Epidermal melanocyte (primary cell): ENCODE measurements at regions not wholly inside any gene's neighbourhood (a gene's known extent, or its start where the extent isn't known, plus 50 kb on each side); places are given as distances from the start of the nearest gene placed in this dataset.

Experiments
- DNase-seq: peaks from one replicate; pipeline ENCODE4 v3.0.0; 2011; ENCODE audit warnings: low spot score; ENCODE audit not compliant: insufficient read length

GRCh38 chr9:106419829-106420228 lies 443.1 kb upstream of the ZNF462 start:
- DNase-seq = no peak

DNA sequence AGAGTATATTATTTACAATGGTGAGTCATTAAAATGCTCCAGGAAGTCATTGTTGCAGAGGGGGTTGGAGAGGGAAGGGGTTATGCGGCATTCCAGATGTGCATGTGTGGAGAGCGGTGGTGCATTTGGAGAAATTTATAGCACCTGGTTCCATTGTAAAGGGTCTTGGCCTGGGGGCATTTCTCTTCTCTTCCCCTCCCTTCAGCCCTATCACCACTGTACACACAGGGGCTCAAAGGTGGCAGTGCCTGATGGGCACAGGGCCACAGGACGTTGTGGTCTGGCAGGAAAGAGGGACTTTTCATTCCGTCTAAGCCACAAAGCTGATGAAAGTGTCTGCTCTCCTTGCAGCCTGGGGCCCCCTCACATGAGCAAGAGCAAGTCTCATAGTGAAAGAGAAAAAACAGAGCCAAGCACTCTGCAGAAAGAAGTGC lies 442.4 kb upstream of the ZNF462 start:
- DNase-seq = no peak

- no peak for DNase-seq
These were observed 441.2 kb upstream of the ZNF462 start for GRCh38 chr9:106421772-106422171.

DNA sequence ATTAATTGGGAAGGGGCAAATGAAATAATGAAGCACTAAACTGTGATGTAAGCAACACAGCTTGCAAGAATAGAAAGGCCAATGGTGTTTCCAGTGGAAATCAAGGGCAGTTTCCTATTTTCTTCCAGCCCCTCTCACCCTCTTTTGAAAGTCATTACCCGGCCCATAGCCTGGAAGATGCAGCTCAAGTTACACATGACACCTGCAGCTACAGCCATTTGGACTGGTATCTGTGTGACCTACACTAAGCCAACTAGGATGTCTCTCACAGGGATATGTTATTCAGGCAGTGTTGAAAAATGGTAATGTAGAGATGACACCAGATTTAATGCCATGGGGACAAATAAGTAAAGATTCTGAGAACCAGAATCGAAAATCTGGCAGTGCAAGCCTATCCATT lies 439.4 kb upstream of the ZNF462 start:
- no peak for DNase-seq

DNA sequence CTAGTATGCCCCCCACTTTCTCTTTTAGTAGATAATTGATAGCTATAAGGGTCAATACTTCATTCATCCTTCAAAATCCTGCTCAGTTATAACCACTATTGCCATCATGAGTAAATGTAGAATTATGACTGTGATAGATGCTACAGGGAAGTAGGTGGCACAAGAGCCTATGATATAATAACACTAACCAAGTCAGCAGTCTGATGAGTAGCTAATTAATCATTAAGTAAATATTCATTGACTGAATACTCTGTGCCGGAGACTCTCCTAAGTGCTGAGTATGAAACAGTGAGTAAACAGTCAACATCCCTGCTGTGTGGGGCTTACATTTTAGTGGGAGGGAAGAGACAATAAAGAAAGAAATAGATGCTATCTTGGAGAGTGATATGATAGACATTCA lies 430.3 kb upstream of the ZNF462 start:
- no peak for DNase-seq

DNA sequence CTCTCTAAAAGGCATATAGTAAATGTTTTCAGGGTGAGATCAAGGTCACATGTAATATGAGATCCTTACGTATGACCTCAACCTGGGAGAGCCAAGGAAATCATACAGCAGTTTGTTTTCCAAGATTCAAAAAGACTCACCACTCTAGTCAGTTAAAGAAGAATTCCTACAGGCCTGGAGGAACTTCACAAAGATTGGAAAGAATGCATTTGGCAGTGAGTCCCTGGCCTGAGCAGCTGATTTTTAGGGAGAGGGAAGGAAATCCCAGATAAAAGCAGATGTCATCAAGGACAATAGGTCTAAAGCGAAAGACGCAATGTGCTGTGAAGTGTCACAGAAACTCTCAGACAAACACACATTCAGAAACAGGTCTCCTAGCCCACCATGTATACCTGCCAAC lies 424.0 kb upstream of the ZNF462 start:
- DNase-seq = no peak

DNA sequence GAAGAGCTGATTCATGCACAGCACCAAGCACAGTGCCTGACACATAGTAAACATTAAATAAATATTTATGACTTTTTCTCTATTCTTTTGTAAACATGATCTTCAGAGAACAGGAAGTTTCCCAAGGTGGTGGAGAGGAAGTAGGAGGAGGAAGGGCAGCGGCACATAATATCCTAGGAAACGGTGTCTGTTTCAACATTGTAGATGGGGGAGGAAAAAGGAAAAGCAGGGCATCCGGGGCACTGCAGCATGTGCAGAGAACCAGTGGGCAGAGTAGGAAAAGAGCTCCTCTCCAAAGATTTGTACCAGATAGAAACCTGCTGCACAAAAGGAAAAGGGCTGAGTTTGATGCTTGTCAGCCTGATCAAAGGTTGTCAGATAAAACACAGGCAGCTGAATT lies 421.7 kb upstream of the ZNF462 start:
- no peak for DNase-seq

DNA sequence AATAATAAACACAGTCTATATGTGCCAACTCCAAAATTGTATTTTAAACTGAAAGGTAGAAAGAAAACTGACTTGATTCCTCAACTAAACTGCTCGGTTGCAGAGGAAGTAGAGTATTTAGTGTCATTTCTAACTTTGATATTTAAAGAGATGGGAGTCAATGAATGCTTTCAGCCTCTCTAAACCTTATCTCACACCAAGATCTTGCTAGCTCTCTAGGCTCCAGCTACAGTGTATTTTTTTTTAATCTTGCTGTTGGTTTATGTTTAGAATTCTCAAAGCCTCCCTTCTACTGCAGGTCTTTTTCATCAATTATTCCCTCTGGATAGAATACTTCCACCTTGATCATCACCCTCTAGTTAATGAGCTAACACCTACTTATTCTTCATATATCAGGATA lies 419.4 kb upstream of the ZNF462 start:
- DNase-seq = no peak

DNA sequence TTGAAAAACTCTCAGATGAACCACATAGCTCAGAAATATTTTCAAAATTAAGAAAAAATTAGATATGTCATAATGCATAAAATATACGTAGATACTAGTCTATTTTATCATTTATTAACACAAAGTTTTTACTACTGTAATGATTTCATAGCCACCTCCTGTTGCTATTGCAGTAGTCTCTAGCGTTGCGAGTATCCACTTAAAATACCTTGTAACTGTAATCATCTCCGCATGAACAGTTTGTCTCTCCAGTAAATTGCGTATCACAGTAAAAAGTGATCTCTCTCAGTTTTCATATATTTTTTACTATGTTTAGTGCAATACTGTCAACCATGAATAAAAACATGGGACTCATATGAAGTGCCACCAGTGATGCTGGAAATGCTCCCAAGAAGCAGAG lies 417.9 kb upstream of the ZNF462 start:
- no peak for DNase-seq

- no peak for DNase-seq
These were observed 413.5 kb upstream of the ZNF462 start for GRCh38 chr9:106449336-106449927.

- no peak for DNase-seq
These were observed 412.4 kb upstream of the ZNF462 start for GRCh38 chr9:106450549-106450948.

DNA sequence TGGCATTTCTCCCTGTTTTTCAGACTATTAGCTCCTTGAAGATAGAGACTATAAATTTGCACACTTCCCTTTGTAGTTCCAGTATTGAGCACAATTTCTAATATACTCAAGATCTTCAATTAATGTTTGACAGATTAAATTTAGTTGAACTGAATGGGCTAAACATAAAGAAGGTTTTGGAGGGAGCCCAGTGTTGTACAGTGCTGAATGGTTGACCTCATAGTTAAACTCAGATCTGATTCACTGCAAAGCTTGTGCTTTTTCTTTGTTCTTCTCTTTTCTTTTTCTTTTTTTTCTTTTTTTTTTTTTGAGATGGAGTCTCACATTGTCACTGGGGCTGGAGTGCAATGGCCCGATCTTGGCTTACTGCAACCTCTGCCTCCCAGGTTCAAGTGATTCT lies 411.7 kb upstream of the ZNF462 start:
- DNase-seq = no peak

DNA sequence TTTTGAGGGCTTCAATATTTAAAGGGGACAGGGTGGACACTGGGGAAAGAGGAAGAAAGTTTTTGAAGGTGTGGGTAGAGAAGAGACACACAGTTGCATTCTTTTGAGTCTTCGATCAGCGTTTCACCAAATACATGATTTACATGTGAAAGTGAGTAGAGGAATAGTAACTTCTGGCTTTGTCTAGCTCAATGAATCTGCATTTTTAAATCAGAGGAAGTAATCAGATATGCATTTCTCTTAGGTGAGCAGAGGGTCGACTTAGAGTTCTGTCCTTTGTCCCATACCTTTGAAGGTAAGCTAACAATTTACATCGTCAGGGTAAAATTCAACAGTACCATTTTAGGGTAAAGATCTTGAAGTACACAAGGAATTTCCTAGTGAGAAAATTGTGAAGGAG lies 406.4 kb upstream of the ZNF462 start:
- DNase-seq = no peak

GRCh38 chr9:106467113-106467864 lies 395.7 kb upstream of the ZNF462 start:
- DNase-seq = no peak

GRCh38 chr9:106467865-106468164 lies 395.2 kb upstream of the ZNF462 start:
- no peak for DNase-seq

GRCh38 chr9:106468431-106468830 lies 394.5 kb upstream of the ZNF462 start:
- DNase-seq = no peak

DNA sequence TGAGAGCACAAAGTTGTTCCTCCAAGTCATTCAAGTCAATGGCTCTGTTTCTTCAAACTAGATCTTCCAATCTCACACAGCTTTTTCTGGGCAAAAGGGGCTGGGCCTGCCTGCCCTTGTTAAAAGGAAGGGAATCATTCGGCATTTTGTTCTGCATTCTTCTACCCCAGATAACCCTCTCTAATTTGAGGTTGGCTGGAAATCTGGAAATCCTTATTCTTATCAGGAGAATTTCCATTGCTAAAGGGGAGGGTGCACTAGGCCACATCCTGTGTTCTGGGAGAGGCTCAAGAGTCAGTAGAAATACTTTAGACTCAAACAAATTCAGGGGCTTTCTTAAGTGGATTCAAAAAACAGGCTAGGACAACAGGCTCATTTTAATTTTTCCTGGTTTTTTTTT lies 384.7 kb upstream of the ZNF462 start:
- DNase-seq = no peak

- no peak for DNase-seq
These were observed 384.2 kb upstream of the ZNF462 start for GRCh38 chr9:106478727-106479126.

GRCh38 chr9:106479679-106480078 lies 383.3 kb upstream of the ZNF462 start:
- DNase-seq = peak; percentile 30

DNA sequence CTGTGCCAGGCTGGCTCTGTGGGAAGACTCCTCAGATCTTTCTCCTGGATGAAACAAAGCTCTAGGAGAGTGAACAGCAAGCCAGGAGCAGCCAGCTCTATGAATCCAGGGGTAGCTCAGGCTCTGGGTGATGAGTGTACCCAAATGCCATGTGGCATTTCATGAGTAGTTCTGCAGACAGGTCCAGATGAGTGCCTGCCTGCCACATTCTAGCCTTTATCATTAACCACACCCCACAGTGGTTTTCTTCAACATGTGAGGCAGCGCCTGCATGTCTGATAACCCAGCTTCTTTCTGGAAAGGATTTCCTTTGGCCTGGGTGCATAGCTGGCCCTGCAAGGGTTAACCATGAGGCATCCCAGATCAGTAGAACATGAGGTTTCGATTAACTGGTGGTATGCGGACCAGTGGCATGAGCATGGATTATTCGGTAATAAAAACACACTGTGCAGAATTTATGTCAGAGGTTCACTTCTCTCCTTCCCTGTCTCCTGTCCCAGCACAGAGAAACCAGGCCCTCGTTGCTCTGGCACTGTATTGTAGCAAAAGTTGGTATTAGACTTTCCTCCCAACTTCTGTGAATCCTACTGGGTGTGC lies 381.9 kb upstream of the ZNF462 start:
- no peak for DNase-seq

DNA sequence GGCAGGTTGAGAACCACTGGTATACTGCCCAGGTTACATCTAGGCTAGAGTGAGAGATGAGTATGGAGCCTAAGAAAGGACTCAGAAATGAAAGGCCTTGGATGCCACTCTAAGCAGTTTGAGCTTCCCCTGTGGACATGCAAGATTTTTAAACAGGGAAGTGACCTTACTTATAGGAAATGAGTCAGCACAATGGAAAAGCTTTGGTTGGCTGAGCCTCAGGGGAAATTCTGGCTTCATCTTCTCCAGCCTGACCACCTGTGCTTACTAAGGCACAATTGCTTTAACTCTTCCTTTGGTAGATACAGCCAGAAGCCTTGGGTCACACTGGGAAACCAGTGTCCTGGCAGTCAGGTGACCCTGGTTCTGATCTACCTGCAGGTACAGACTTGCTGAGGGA lies 380.2 kb upstream of the ZNF462 start:
- no peak for DNase-seq

- no peak for DNase-seq
These were observed 376.3 kb upstream of the ZNF462 start for GRCh38 chr9:106486685-106487084.

DNA sequence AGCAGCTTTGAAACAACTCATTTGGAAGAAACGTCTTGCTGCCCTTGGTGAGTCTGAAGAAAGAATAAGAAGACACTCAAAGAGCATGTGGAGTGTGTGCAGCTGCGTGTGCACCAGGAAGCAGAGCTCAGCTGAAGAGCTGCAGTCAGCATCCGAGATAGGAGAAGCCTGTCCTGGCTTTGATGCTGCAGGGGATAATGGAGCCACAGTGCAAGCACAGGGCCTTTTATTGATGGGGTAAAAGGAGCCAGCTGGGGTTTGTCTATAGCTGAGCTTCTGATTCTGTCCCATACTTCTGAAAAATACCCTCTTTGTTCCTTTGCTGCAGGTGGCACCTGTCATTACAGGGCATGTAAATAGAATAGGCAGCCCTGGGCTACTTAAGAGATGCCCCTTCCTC lies 375.7 kb upstream of the ZNF462 start:
- no peak for DNase-seq
